Lung (tissue), 11 donors: ENCODE measurements at regions not wholly inside any gene's neighbourhood (a gene's known extent, or its start where the extent isn't known, plus 50 kb on each side); places are given as distances from the start of the nearest gene placed in this dataset.

Experiments used
- ATAC-seq: fragments of 200-7000 bp; cut with Tn5 transposase; one replicate; pipeline ENCODE4 v1.9.1; 2020; ENCODE audit warnings: moderate number of reproducible peaks; ENCODE audit not compliant: insufficient read depth, low FRiP score
- DNase-seq, 3 donors: peaks; one replicate each; pipeline ENCODE4 v3.0.0-alpha.2; 2013 to 2017
- H3K27ac ChIP-seq, 2 donors: one replicate each; pipeline ENCODE4 v1.5.1; 2013; ENCODE audit warnings: mild to moderate bottlenecking in 2 of 2, moderate library complexity in 2 of 2, control low read depth in 1 of 2, inconsistent platforms in 1 of 2, low read depth in 1 of 2, low read length in 1 of 2
- H3K27me3 ChIP-seq, 3 donors: one replicate each; pipeline ENCODE4 v1.5.1; 2013; ENCODE audit warnings: low read length in 2 of 3; ENCODE audit not compliant: control insufficient read depth in 3 of 3, insufficient read depth in 3 of 3
- H3K36me3 ChIP-seq, 4 donors: one replicate each; pipeline ENCODE4 v1.5.1; 2013; ENCODE audit warnings: low read length in 4 of 4, mild to moderate bottlenecking in 1 of 4, moderate library complexity in 1 of 4; ENCODE audit not compliant: control insufficient read depth in 4 of 4, insufficient read depth in 4 of 4
- H3K4me1 ChIP-seq, 5 donors: one replicate each; pipeline ENCODE4 v1.5.1; 2013; ENCODE audit warnings: low read length in 5 of 5, mild to moderate bottlenecking in 2 of 5, moderate library complexity in 1 of 5; ENCODE audit not compliant: control insufficient read depth in 5 of 5, insufficient read depth in 5 of 5
- H3K4me3 ChIP-seq: one replicate; pipeline ENCODE4 v1.5.1; 2013; ENCODE audit warnings: mild to moderate bottlenecking, control low read depth, moderate library complexity
- H3K9ac ChIP-seq, 2 donors: one replicate each; pipeline ENCODE4 v1.5.1; 2013; ENCODE audit warnings: low read length in 2 of 2, control low read depth in 1 of 2; ENCODE audit not compliant: insufficient read depth in 1 of 2
- H3K9me3 ChIP-seq, 4 donors: one replicate each; pipeline ENCODE4 v1.5.1; 2013; ENCODE audit warnings: low read length in 3 of 4, mild to moderate bottlenecking in 1 of 4, moderate library complexity in 1 of 4; ENCODE audit not compliant: control insufficient read depth in 4 of 4, insufficient read depth in 3 of 4
- WGBS, 2 donors: extraction: QIAGEN DNeasy Blood & Tissue Kit; methylation state at CpG; one replicate each; pipeline ENCODE4 v1.1.7; 2013; 5-methylcytosine and 5-hydroxymethylcytosine counted together
- TF ChIP-seq, protein P1 (sequence below): IDR thresholded peaks from 2 replicates; pipeline ENCODE4 v1.5.1; 2012; ENCODE audit warnings: mild to moderate bottlenecking; ENCODE audit errors: control extremely low read depth, extremely low read depth
- donor health status: control.
- donor health status: control.
- donor health status: Bipolar disorder and iron deficiency.
- donor health status: healthy.
- donor health status: DM: yes; HTN: yes; CAD: no.

DNA sequence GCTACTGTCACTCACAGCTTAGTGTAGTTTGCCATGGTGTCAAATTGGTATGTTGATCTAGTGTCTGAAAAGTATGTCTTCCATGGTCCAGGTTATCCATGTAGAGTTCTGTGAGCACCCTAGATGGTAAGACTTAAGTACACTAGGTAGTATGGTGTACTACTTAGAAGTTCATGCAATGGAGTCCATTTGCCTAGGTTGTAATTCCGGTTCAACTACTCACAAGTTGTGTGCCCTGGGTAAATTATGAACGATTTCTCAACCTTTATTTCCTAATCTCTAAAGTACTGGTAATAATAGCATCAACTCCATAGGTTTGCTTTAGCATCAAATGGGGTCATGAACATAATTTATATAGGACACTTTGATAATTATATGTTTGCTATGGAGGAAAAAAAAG lies 666.2 kb upstream of the CELF2 start:
- no peaks in the 10 kb centered on the region for H3K27me3 ChIP-seq
- H3K27ac ChIP-seq: no peak overlapping the region
- no peak for ATAC-seq
- no peaks in the 10 kb centered on the region for H3K36me3 ChIP-seq
- H3K4me3 ChIP-seq: no peak overlapping the region
- no peaks in the 10 kb centered on the region for H3K9me3 ChIP-seq
- 66 to 87% methylated on average over 2 of the region's 2 CpGs for WGBS, 2 donors
- H3K4me1 ChIP-seq: peaks cover 0 to 8% (median 0%) of the 10 kb centered on the region in 5 donors
- DNase-seq: no peak
- H3K9ac ChIP-seq: no peak overlapping the region
- TF ChIP-seq, protein P1, sequence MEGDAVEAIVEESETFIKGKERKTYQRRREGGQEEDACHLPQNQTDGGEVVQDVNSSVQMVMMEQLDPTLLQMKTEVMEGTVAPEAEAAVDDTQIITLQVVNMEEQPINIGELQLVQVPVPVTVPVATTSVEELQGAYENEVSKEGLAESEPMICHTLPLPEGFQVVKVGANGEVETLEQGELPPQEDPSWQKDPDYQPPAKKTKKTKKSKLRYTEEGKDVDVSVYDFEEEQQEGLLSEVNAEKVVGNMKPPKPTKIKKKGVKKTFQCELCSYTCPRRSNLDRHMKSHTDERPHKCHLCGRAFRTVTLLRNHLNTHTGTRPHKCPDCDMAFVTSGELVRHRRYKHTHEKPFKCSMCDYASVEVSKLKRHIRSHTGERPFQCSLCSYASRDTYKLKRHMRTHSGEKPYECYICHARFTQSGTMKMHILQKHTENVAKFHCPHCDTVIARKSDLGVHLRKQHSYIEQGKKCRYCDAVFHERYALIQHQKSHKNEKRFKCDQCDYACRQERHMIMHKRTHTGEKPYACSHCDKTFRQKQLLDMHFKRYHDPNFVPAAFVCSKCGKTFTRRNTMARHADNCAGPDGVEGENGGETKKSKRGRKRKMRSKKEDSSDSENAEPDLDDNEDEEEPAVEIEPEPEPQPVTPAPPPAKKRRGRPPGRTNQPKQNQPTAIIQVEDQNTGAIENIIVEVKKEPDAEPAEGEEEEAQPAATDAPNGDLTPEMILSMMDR: no peak

DNA sequence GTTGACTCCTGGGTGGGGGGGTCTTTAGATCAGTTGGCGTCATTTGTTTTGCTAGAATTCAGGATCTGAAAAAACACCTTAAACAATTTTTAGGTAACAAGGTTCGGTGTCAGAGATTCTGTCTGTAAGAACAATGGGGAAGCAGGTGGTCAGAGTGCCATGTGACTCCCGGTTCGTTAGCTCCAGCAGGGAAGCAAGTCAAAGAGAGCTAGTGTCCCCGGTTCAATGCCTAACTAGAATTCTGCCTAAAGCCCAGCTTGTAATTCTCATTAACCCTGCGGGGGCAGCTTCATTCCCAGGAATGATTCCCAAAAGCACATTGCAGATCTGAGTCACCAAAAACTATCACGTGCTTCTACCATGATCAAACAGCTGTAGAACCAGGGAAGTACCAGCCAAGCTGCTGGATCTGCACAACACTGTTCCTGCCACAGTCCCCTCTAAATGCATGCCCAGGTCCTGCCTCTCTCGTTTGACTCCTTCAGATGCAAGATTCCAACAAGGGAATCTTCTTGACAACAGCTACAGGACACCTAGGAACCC lies 664.3 kb upstream of the CELF2 start:
- TF ChIP-seq, protein P1: no peak
- Histone ChIP-seq H3K9me3 (no peaks in the 10 kb centered on the region), H3K27me3 (no peaks in the 10 kb centered on the region), H3K27ac (no peak overlapping the region), H3K36me3 (no peaks in the 10 kb centered on the region), H3K9ac (no peak overlapping the region), H3K4me3 (no peak overlapping the region), H3K4me1 (no peaks in the 10 kb centered on the region)
- 80 to 84% methylated on average over 8 of the region's 8 CpGs for WGBS, 2 donors
- no peak for DNase-seq
- ATAC-seq: no peak

DNA sequence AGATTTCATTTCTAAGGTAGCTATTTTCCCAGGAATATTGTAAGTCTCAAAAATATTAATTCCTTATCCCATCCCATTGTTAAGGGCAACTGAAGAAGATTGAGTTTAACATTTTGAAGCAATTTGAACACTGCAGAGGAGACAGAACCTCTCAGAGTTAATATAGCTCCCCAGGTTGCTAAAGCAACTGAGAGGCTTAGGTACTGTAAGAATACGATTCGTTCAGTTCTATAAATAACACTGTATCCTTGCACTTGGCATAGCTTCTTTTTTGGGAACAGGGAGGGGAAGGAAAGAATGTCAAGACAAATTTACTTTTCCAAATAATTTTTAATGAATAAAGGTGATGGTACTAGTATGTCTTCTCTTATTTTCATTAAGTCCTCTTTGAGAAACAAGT lies 658.4 kb upstream of the CELF2 start:
- Histone ChIP-seq H3K4me3 (no peak overlapping the region), H3K4me1 (no peaks in the 10 kb centered on the region), H3K27me3 (no peaks in the 10 kb centered on the region), H3K36me3 (no peaks in the 10 kb centered on the region), H3K9ac (no peak overlapping the region), H3K27ac (no peak overlapping the region), H3K9me3 (no peaks in the 10 kb centered on the region)
- 49 to 84% methylated on average over 2 of the region's 2 CpGs for WGBS, 2 donors
- TF ChIP-seq, protein P1: no peak
- ATAC-seq (no peak), DNase-seq (no peak)

GRCh38 chr10:10361301-10361885 lies 656.3 kb upstream of the CELF2 start:
- Histone ChIP-seq H3K9ac (no peak overlapping the region), H3K27ac (no peak overlapping the region), H3K27me3 (no peaks in the 10 kb centered on the region), H3K4me3 (no peak overlapping the region), H3K9me3 (no peaks in the 10 kb centered on the region), H3K36me3 (no peaks in the 10 kb centered on the region), H3K4me1 (peaks cover 0 to 13% (median 0%) of the 10 kb centered on the region in 5 donors)
- WGBS, 2 donors: 71 to 82% methylated on average over 3 of the region's 3 CpGs
- DNase-seq: peak in 2 of 3 donors; percentile 21 to 27
- TF ChIP-seq, protein P1: no peak
- ATAC-seq: no peak
